ENCODE measurements at regions not wholly inside any gene's neighbourhood (a gene's known extent, or its start where the extent isn't known, plus 50 kb on each side); places are given as distances from the start of the nearest gene placed in this dataset.

DNA sequence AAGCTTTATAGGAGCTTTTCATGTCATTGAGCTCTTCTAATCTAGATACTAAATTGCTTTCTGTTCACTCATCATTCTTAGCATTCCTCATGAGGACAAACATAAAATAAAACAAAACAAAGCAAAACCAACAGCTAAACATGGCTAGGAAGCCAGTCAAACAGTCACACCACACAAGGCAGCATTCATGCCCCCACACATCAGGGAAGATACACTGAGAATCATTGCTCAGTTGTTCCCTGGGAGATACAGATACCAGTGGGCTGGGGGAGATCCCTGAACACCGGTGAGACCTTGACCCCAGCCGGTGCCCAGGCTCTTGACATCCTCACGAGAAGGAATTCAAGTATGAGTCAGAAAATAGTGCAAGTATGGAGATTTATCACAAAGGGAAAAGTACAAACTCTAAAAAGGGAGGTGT lies 177.9 kb upstream of the ARL4C start:
- Mint-ChIP-seq H3K36me3 (no peaks in the 10 kb centered on the region), H3K27ac (no peak overlapping the region), H3K9me3 (no peaks in the 10 kb centered on the region)
- ATAC-seq (peak in 1 of 2 donors; percentile 38), DNase-seq (ENCODE audit: low spot score in 2 of 2) (no peak)

GRCh38 chr2:234673961-234674759 lies 177.3 kb upstream of the ARL4C start:
- Mint-ChIP-seq H3K9me3 (no peaks in the 10 kb centered on the region), H3K27ac (no peak overlapping the region), H3K36me3 (no peaks in the 10 kb centered on the region)
- DNase-seq (ENCODE audit: low spot score in 2 of 2) = no peak
- no peak for ATAC-seq

DNA sequence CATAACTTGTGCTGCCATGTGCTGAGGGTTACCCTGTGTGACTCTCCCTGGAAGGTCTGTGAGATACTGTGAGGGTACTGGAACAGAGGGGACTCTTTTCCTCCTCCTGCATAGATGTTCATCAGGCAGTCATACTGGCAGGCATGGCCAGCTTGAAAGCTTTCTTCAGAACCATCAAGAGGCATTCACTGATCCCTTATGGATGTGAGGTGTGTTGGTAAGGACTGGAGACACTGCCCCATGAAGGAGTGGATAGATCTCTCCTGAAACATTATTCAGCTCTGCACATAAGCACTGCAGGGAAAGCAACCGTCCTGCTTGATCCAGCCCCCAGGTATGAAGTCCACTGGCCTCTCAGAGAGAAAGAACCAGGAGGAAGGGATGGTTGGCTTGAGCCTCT lies 176.6 kb upstream of the ARL4C start:
- DNase-seq (ENCODE audit: low spot score in 2 of 2) (no peak), ATAC-seq (no peak)
- H3K36me3 Mint-ChIP-seq = no peaks in the 10 kb centered on the region
- H3K9me3 Mint-ChIP-seq = no peaks in the 10 kb centered on the region
- H3K27ac Mint-ChIP-seq = no peak overlapping the region

- no peaks in the 10 kb centered on the region for H3K9me3 Mint-ChIP-seq
- H3K27ac Mint-ChIP-seq = no peak overlapping the region
- H3K36me3 Mint-ChIP-seq = no peaks in the 10 kb centered on the region
- ATAC-seq (no peak), DNase-seq (ENCODE audit: low spot score in 2 of 2) (no peak)
Measured at GRCh38 chr2:234672498-234673150, 175.7 kb upstream of the ARL4C start.

DNA sequence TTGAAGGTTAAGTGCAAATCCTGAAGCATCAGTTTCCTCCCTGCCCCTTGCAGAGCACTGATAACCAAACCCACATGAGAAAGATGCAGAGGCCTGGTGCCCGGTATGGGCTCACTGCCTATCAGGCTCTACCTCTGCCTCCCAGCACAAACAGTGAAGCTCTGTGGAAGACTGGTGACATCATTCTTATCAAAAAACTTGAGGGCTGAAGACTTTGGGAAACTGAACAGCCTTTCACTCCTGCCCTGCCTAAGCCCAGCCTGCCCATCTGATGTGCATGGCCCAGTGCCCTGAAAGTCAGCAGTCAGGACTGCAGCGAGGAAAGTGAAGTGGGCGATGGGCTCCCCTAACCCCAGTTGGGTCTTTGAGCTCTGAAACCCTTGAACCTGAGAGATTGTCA lies 174.8 kb upstream of the ARL4C start:
- no peaks in the 10 kb centered on the region for H3K9me3 Mint-ChIP-seq
- H3K27ac Mint-ChIP-seq = no peak overlapping the region
- ATAC-seq = no peak

GRCh38 chr2:234671231-234671630 lies 174.3 kb upstream of the ARL4C start:
- H3K36me3 Mint-ChIP-seq = no peaks in the 10 kb centered on the region

More for the DNA sequence above, 174.8 kb upstream of the ARL4C start:
- DNase-seq (ENCODE audit: low spot score in 2 of 2) = no peak
- H3K36me3 Mint-ChIP-seq = no peaks in the 10 kb centered on the region

DNA sequence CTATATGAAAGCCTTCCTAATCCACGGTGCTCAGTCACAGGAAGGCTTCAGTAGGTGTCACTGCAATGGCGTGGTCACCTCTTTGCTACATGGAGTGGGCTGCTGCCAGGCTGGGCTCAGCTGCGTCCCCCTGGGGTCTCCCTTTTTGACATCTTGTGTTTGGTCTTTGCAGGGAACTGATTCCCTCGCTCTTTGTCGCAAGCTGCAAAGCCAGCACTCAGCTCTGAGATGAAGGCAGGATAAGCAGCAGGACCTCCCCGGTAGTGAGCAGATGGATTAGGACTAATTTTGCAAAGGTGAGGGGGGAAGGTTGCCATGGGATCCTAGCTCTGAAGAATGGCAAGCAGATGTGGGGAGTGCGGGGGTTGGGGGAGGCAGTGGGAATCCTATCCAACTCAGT lies 173.9 kb upstream of the ARL4C start:
- H3K36me3 Mint-ChIP-seq = no peaks in the 10 kb centered on the region
- DNase-seq (ENCODE audit: low spot score in 2 of 2) = no peak
- ATAC-seq = no peak
- H3K9me3 Mint-ChIP-seq = no peaks in the 10 kb centered on the region
- no peak overlapping the region for H3K27ac Mint-ChIP-seq

More at GRCh38 chr2:234671231-234671630, 174.3 kb upstream of the ARL4C start:
- Mint-ChIP-seq H3K9me3 (no peaks in the 10 kb centered on the region), H3K27ac (no peak overlapping the region)
- no peak for DNase-seq (ENCODE audit: low spot score in 2 of 2)
- ATAC-seq = no peak

DNA sequence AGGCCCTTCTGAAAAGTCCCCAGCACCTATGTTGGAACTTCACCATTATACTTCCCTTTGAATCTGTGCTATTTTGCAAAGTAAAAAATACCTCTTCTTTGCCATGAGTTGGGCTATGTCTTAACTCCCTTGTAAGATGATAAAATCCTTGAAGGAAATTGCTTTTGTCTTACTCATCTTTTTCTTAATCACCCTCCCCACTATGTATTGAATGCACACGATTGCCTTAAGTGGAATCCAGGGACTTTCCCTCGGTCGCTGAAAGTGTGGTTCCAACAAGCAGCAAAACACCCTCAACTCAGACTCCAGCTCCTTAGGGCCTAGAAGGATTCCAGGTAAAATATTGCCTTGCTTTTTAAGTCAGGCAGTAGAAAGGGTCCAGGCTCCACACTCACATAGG lies 173.2 kb upstream of the ARL4C start:
- Mint-ChIP-seq H3K27ac (no peak overlapping the region), H3K9me3 (no peaks in the 10 kb centered on the region), H3K36me3 (no peaks in the 10 kb centered on the region)
- ATAC-seq = no peak
- no peak for DNase-seq (ENCODE audit: low spot score in 2 of 2)

- Mint-ChIP-seq H3K9me3 (no peaks in the 10 kb centered on the region), H3K27ac (no peak overlapping the region), H3K36me3 (no peaks in the 10 kb centered on the region)
- no peak for DNase-seq (ENCODE audit: low spot score in 2 of 2)
- no peak for ATAC-seq
Measured at GRCh38 chr2:234669621-234670020, 172.7 kb upstream of the ARL4C start.

DNA sequence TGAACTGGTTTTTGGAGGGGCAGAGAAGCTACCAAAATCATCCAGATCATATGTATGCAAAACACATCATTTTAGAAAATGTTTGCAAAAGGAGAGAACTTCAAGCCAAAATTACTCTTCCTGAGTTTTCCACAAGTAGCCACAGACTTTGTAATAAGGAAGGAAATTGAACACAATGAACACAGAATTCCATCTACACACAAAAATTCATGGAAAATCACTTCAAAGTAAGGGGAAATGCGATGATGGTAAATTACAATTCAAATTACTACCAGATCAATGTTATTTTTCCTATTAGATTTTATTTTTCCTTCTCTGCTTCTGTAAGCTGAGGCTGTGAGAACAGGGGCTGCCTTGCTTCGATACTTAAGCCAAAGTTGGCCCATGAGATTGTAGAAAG lies 172.1 kb upstream of the ARL4C start:
- H3K36me3 Mint-ChIP-seq = peaks cover 0 to 4% of the 10 kb centered on the region in 2 donors
- peaks cover 3% of the 10 kb centered on the region in 2 donors for H3K9me3 Mint-ChIP-seq
- no peak for DNase-seq (ENCODE audit: low spot score in 2 of 2)
- no peak overlapping the region for H3K27ac Mint-ChIP-seq
- ATAC-seq = no peak

- DNase-seq (ENCODE audit: low spot score in 2 of 2) = no peak
- Mint-ChIP-seq H3K9me3 (peaks cover 3 to 5% of the 10 kb centered on the region in 2 donors), H3K27ac (no peak overlapping the region), H3K36me3 (peaks cover 0 to 5% of the 10 kb centered on the region in 2 donors)
- no peak for ATAC-seq
Measured at GRCh38 chr2:234666911-234667310, 170.0 kb upstream of the ARL4C start.

DNA sequence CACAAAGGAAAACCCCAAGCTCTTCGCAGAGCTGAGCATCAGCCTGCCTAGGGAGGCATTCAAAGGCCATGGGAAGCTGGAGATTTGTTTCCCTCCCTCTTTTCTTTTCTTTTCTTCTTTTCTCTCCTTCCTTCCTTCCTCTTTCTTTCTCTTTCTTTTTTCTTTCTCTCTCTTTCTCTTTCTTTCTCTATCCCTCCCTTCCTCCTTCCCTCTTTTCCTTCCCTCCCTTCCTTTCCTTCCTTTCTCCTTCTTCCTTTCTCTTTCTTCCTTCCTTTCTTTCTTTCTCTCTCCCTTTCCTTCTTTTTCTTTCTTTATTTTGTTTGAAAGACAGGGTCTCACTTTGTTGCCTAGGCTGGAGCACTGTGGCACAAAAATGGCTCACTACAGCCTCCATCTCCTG lies 168.4 kb upstream of the ARL4C start:
- peak overlapping the region in 1 of 2 donors; percentile 86 for H3K27ac Mint-ChIP-seq
- ATAC-seq (no peak), DNase-seq (ENCODE audit: low spot score in 2 of 2) (no peak)
- peaks cover 3 to 5% of the 10 kb centered on the region in 2 donors for H3K9me3 Mint-ChIP-seq
- H3K36me3 Mint-ChIP-seq = peaks cover 0 to 5% of the 10 kb centered on the region in 2 donors

DNA sequence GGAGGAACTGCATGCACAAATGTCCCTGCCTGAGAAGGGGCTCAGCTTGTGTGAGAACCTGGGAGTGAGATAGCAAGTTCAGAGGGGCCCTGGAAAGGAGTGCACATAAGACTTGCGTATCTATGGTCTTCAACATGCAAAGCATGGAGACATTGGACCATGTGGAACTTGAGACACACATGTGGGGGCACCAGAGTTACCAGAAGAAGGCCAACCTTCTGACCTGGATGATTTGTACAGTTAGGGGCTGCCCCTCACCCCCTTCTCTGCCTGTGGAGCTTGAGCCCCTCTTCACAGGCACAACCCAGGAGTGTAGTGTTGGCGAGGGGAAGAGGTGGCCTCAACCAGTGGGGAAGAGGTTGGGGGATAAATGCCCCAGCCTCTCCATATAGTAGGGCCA lies 165.0 kb upstream of the ARL4C start:
- no peak for DNase-seq (ENCODE audit: low spot score in 2 of 2)
- Mint-ChIP-seq H3K27ac (no peak overlapping the region), H3K36me3 (peaks cover 0 to 10% of the 10 kb centered on the region in 2 donors), H3K9me3 (peaks cover 8 to 9% of the 10 kb centered on the region in 2 donors)
- ATAC-seq = no peak

DNA sequence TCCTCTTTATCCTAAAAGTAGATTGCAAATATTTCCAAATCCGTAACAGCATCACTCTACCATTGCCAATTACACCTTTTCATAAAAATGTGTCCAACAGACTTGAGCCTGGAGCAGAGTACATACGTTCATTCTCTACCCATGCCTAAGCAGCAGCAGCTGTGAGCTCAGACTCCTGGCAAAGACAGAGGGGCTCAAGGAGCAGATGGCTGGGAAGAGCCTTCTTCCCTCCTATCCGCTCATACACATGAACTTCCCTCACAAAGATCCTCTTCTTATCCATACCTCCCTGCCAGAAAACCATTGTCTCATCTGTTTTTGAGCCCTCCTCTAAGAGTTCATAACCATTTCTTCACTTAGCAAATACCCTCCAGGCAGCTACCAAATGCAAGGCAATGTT lies 164.3 kb upstream of the ARL4C start:
- no peak for DNase-seq (ENCODE audit: low spot score in 2 of 2)
- H3K27ac Mint-ChIP-seq = no peak overlapping the region
- H3K9me3 Mint-ChIP-seq = peaks cover 8 to 9% of the 10 kb centered on the region in 2 donors
- peaks cover 0 to 10% of the 10 kb centered on the region in 2 donors for H3K36me3 Mint-ChIP-seq
- ATAC-seq = no peak

- ATAC-seq = no peak
- peaks cover 4 to 5% of the 10 kb centered on the region in 2 donors for H3K9me3 Mint-ChIP-seq
- no peak for DNase-seq (ENCODE audit: low spot score in 2 of 2)
Measured at GRCh38 chr2:234655706-234656105, 158.8 kb upstream of the ARL4C start.

DNA sequence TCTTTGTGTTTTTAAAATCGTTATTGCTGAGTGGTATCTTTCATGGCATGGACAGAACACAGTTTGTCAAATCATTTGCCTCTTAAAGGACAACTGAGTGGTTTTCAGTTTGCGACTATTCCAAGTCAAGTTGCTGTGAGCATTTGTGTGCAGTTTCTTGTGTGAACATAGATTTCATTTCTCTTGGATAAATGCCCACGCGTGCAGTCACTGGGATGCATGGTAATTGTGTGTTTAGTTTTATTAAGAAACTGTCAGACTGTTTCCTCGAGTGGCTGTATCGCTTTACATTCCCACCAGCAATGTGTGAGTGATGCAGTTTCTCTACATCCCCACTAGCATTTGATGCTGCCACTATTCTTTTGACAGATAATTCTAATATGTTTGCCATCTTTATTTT lies 154.0 kb upstream of the ARL4C start:
- DNase-seq (ENCODE audit: low spot score in 2 of 2) (no peak), ATAC-seq (no peak)
- H3K36me3 Mint-ChIP-seq = no peaks in the 10 kb centered on the region
- H3K9me3 Mint-ChIP-seq = peaks cover 0 to 4% of the 10 kb centered on the region in 2 donors
- H3K27ac Mint-ChIP-seq = no peak overlapping the region

More at GRCh38 chr2:234655706-234656105, 158.8 kb upstream of the ARL4C start:
- Mint-ChIP-seq H3K36me3 (peaks cover 0 to 5% of the 10 kb centered on the region in 2 donors), H3K27ac (no peak overlapping the region)

DNA sequence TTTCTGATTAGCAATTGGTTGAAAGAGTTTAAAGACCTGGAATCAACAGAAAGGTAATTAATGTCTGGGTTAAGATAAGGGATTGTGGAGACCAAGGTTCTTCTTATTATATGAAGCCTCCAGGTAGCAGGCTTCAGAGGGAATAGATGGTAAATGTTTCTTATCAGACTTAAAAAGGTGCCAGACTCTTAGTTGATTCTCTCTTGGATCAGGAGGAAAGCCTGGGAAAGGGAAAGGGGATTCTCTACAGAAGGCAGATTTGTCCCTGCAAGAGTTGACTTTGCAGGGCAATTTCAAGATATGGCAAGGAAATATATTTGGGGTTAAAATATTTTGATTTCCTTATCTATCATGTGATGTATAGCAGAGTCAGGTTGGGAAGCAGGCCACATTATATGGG lies 153.1 kb upstream of the ARL4C start:
- no peak for ATAC-seq
- Mint-ChIP-seq H3K27ac (no peak overlapping the region), H3K36me3 (no peaks in the 10 kb centered on the region), H3K9me3 (peaks cover 0 to 4% of the 10 kb centered on the region in 2 donors)
- no peak for DNase-seq (ENCODE audit: low spot score in 2 of 2)

DNA sequence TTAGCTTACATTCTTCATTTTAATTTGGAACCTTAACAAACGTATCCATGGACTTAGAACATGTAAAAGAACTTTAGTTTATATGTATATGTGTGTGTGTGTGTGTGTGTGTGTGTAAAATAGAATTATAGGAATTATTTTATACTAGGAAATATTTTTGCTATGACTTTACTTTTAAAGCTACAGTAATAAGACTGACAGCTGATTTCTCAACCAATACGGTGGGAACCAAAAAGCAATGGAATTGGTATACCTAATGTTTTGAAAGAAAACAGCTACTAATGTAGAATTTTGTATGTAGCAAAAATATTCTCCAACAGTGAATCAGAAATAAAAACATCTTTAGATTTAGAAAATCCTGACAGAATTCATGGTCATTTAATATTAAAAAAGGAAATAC lies 146.5 kb upstream of the ARL4C start:
- no peak for ATAC-seq
- Mint-ChIP-seq H3K9me3 (peaks cover 4 to 6% of the 10 kb centered on the region in 2 donors), H3K27ac (no peak overlapping the region), H3K36me3 (peaks cover 0 to 6% of the 10 kb centered on the region in 2 donors)
- DNase-seq (ENCODE audit: low spot score in 2 of 2) = no peak

All from activated naive CD4-positive, alpha-beta T cell treated with anti-CD3 and anti-CD28 coated beads, Interleukin-2, amount 50 U/mL, for 72 hours (primary cell).